Hepatocyte (in vitro differentiated cells): ENCODE measurements at regions not wholly inside any gene's neighbourhood (a gene's known extent, or its start where the extent isn't known, plus 50 kb on each side); places are given as distances from the start of the nearest gene placed in this dataset.

Experiments used
- DNase-seq: peaks from one replicate; pipeline ENCODE4 v3.0.0-alpha.2; 2016; ENCODE audit warnings: low spot score
- H2AFZ ChIP-seq: fragments of 200-600 bp; sonication (generic); 2 replicates; pipeline ENCODE4 v1.6.0; 2016; ENCODE audit warnings: antibody characterized with exemption, mild to moderate bottlenecking
- H3K27ac ChIP-seq: fragments of 200-600 bp; sonication (generic); 2 replicates; pipeline ENCODE4 v1.5.1; 2016; ENCODE audit warnings: mild to moderate bottlenecking
- H3K27me3 ChIP-seq: fragments of 200-600 bp; sonication (generic); 2 replicates; pipeline ENCODE4 v1.6.1; 2016
- H3K36me3 ChIP-seq: fragments of 200-600 bp; sonication (generic); replicated peaks from 2 replicates; pipeline ENCODE4 v1.5.1; 2016; ENCODE audit warnings: low read depth; ENCODE audit not compliant: insufficient read depth
- H3K4me1 ChIP-seq: fragments of 200-600 bp; sonication (generic); 2 replicates; pipeline ENCODE4 v1.5.1; 2016; ENCODE audit warnings: mild to moderate bottlenecking, moderate library complexity; ENCODE audit not compliant: insufficient read depth
- H3K4me2 ChIP-seq: fragments of 200-600 bp; sonication (generic); 2 replicates; pipeline ENCODE4 v1.6.0; 2016
- H3K4me3 ChIP-seq: fragments of 200-600 bp; sonication (generic); 2 replicates; pipeline ENCODE4 v1.5.1; 2016; ENCODE audit warnings: mild to moderate bottlenecking
- H3K79me2 ChIP-seq: fragments of 200-600 bp; sonication (generic); 2 replicates; pipeline ENCODE4 v1.6.0; 2017; ENCODE audit warnings: mild to moderate bottlenecking
- H3K9me2 ChIP-seq: fragments of 200-600 bp; sonication (generic); replicated peaks from 2 replicates; pipeline ENCODE4 v1.6.0; 2017; ENCODE audit warnings: mild to moderate bottlenecking; ENCODE audit not compliant: insufficient read depth
- H3K9me3 ChIP-seq: fragments of 200-600 bp; sonication (generic); 2 replicates; pipeline ENCODE4 v1.5.1; 2016; ENCODE audit warnings: low read depth, mild to moderate bottlenecking
- H4K20me1 ChIP-seq: fragments of 200-600 bp; sonication (generic); 2 replicates; pipeline ENCODE4 v1.6.0; 2016; ENCODE audit warnings: mild to moderate bottlenecking; ENCODE audit not compliant: insufficient read depth, poor library complexity, severe bottlenecking
- CTCF ChIP-seq: fragments of 200-600 bp; sonication (generic); IDR thresholded peaks from 2 replicates; pipeline ENCODE4 v1.5.1; 2016; ENCODE audit warnings: antibody characterized with exemption, mild to moderate bottlenecking; ENCODE audit not compliant: poor library complexity
- EZH2 ChIP-seq: fragments of 200-600 bp; sonication (generic); IDR thresholded peaks from 2 replicates; pipeline ENCODE4 v1.6.1; 2016; ENCODE audit warnings: antibody characterized with exemption, mild to moderate bottlenecking, borderline replicate concordance
- EZH2phosphoT487 ChIP-seq: fragments of 200-600 bp; sonication (generic); IDR thresholded peaks from one replicate; pipeline ENCODE4 v1.6.1; 2018; ENCODE audit warnings: antibody characterized with exemption, mild to moderate bottlenecking, low read depth, moderate library complexity; ENCODE audit not compliant: unreplicated experiment, severe bottlenecking
- WGBS: methylation state at CpG from one replicate; pipeline ENCODE4 v1.1.6; 2016; ENCODE audit warnings: low lambda C conversion rate; ENCODE audit errors: missing lambda C conversion rate; 5-methylcytosine and 5-hydroxymethylcytosine counted together

- TF ChIP-seq CTCF: no peak
- no peak for TF ChIP-seq EZH2
- TF ChIP-seq EZH2phosphoT487: no peak
- H3K36me3 ChIP-seq: no peaks in the 10 kb centered on the region
- H3K27me3 ChIP-seq: no peaks in the 10 kb centered on the region
- H3K9me2 ChIP-seq: no peaks in the 10 kb centered on the region
- no peaks in the 10 kb centered on the region for H4K20me1 ChIP-seq
- H3K9me3 ChIP-seq: no peaks in the 10 kb centered on the region
- H3K79me2 ChIP-seq: no peaks in the 10 kb centered on the region
- DNase-seq: no peak
- H3K4me3 ChIP-seq: no peak overlapping the region
- no peak overlapping the region for H3K27ac ChIP-seq
- H2AFZ ChIP-seq: no peak overlapping the region
- H3K4me1 ChIP-seq: no peaks in the 10 kb centered on the region
- H3K4me2 ChIP-seq: no peak overlapping the region
Measured at GRCh38 chr7:11297764-11298163, 324.1 kb downstream of the PHF14 start.

GRCh38 chr7:11298220-11298619 is 324.5 kb downstream of the PHF14 start:
- Histone ChIP-seq H3K27ac (no peak overlapping the region), H3K4me2 (no peak overlapping the region), H3K27me3 (no peaks in the 10 kb centered on the region), H2AFZ (no peak overlapping the region), H3K79me2 (no peaks in the 10 kb centered on the region), H3K4me3 (no peak overlapping the region), H3K4me1 (no peaks in the 10 kb centered on the region), H4K20me1 (no peaks in the 10 kb centered on the region), H3K9me2 (no peaks in the 10 kb centered on the region), H3K36me3 (no peaks in the 10 kb centered on the region), H3K9me3 (no peaks in the 10 kb centered on the region)
- DNase-seq: no peak
- WGBS: 85% methylated on average over 11 of the region's 11 CpGs
- TF ChIP-seq EZH2phosphoT487 (no peak), EZH2 (no peak), CTCF (no peak)

- TF ChIP-seq EZH2: no peak
- no peak for TF ChIP-seq EZH2phosphoT487
- no peak for TF ChIP-seq CTCF
- no peak overlapping the region for H2AFZ ChIP-seq
- no peak overlapping the region for H3K4me3 ChIP-seq
- no peaks in the 10 kb centered on the region for H3K9me3 ChIP-seq
- no peaks in the 10 kb centered on the region for H3K9me2 ChIP-seq
- H3K27ac ChIP-seq: no peak overlapping the region
- no peak overlapping the region for H3K4me2 ChIP-seq
- no peaks in the 10 kb centered on the region for H3K79me2 ChIP-seq
- H3K36me3 ChIP-seq: no peaks in the 10 kb centered on the region
- no peaks in the 10 kb centered on the region for H3K27me3 ChIP-seq
- WGBS: 91% methylated on average over 5 of the region's 5 CpGs
- H3K4me1 ChIP-seq: no peaks in the 10 kb centered on the region
- DNase-seq: no peak
- H4K20me1 ChIP-seq: no peaks in the 10 kb centered on the region
Measured at GRCh38 chr7:11300241-11300640, 326.6 kb downstream of the PHF14 start.

GRCh38 chr7:11302121-11302520 is 328.4 kb downstream of the PHF14 start:
- no peaks in the 10 kb centered on the region for H4K20me1 ChIP-seq
- no peak overlapping the region for H2AFZ ChIP-seq
- TF ChIP-seq CTCF (no peak), EZH2 (no peak), EZH2phosphoT487 (no peak)
- no peaks in the 10 kb centered on the region for H3K4me1 ChIP-seq
- no peaks in the 10 kb centered on the region for H3K9me3 ChIP-seq
- H3K36me3 ChIP-seq: no peaks in the 10 kb centered on the region
- H3K4me3 ChIP-seq: no peak overlapping the region
- DNase-seq: no peak
- H3K79me2 ChIP-seq: no peaks in the 10 kb centered on the region
- no peaks in the 10 kb centered on the region for H3K27me3 ChIP-seq
- no peak overlapping the region for H3K4me2 ChIP-seq
- no peaks in the 10 kb centered on the region for H3K9me2 ChIP-seq
- no peak overlapping the region for H3K27ac ChIP-seq
